Effector CD8-positive, alpha-beta T cell (primary cell): ENCODE measurements at regions not wholly inside any gene's neighbourhood (a gene's known extent, or its start where the extent isn't known, plus 50 kb on each side); places are given as distances from the start of the nearest gene placed in this dataset.
"Not testable (repeated sequence)": the region's sequence is repeated elsewhere in the genome, so short reads cannot be mapped to it uniquely, and the experiment has no call there.

Source experiments
- DNase-seq: peaks from one replicate; lab custom pipeline; 2025; lab: John Stamatoyannopoulos, UW

DNA sequence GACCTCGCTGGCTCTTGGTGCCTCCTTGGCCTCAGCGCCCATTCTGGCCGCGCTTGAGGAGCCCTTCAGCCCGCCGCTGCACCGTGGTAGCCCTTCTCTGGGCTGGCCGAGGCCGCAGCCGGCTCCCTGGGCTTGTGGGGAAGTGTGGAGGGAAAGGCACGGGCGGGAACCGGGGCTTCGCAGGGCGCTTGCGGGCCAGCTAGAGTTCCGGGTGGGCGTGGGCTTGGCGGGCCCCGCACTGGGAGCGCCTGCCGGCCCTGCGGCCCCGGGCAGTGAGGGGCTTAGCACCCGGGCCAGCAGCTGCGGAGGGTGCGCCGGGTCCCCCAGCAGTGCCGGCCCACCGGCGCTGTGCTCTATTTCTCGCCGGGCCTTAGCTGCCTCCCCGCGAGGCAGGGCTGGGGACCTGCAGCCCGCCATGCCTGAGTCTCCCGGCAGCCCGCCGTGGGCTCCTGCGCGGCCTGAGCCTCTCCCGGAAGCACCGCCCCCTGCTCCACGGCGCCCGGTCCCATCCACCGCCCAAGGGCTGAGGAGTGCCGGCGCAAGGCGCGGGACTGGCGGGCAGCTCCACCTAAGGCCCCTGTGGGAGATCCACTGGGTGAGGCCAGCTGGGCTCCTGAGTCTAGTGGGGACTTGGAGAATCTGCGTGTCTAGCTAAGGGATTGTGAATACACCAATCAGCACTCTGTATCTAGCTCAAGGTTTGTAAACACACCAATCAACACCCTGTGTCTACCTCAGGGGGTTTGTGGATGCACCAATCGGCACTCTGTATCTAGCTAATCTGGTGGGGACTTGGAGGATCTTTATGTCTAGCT is 141.1 kb downstream of the SLCO4C1 start:
- not testable (repeated sequence) for DNase-seq

DNA sequence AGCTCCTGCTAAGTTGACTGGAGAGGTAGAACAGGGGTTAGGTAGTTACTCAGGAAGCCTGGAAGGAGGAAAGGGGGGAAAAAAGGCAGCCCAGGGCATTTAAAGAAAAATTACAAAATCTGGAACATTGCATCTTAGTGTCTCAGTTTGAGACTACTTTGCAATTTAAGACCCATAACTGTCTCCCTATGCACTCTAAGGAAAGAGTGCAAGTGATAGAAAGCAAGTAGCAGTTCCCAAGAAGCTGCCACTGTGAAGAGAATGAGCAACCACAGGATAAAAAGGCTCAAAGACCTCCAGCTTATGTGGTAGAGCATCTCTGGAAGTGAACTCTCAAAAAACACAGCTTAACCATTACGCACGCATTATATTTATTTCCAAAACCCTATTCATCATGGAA is 141.8 kb downstream of the SLCO4C1 start:
- no peak for DNase-seq

DNA sequence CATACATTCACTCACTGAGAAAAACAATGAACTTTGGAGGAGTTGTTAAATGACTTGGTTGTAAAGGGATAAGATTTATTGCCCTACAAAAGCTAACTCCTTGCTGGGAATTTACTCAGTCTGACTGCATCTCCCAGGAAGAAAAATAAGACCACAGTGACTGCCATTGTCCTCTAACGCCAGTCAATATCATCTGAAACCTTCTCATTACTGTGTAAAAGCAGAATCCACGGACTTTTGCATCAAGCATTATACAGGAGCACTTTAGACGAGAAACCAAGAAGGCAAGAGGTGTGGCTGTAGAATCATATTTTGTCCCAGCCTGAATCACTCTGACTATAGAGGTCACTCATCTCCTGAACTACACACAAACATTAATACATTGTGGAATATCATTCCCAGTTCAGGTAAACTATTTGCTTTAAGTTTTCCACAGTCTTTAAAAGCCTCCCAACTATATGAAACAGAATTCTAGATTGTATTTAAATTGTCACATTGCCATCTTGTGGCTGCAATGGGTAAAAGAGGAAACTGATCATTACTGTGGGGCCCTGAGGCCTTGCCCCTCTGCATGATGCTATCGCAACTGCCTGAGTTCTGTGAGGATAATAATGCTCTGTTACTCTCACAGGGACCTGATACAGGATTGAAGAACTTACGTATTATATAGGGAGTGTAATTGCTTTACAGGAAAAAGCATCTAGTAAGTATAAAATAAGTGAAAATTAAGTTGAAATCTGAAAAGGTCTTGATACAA is 142.9 kb downstream of the SLCO4C1 start:
- DNase-seq = no peak

DNA sequence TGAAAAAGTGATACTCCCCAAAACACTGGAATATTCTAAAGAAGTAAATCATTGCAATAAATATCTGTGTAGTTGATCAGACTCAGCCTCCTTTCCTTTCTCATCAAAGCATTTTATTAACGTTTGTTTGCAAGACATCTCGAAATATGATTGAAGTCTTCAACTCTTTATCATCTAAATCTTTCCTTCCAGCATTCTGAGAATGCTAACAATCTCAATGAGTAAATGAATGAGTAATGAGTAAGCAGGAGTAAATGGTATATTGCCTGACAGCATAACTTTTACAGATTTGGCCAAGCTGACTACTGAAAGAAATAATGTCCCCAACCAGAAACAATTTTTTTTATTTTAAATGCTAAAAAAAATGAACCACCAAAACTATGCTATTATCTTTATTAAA is 157.1 kb downstream of the SLCO4C1 start:
- no peak for DNase-seq

DNA sequence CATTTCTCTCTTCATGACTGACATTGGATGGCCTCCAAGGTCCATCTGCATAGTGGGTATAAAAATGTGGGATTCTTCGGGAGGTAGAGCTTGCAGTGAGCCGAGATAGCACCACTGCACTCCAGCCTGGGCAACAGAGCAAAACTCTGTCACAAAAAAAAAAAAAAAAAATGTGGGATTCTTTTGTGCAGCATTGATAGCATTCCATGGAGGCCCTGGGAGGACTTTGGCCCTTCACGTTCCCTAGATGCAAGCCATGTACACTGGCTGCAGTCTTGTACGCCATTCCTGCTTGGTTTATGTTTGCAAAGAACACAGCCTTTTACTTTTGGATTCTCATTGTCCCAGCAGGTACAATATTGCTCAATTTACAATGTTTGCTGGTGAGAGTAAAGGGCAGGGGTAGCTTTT is 157.8 kb downstream of the SLCO4C1 start:
- no peak for DNase-seq

DNA sequence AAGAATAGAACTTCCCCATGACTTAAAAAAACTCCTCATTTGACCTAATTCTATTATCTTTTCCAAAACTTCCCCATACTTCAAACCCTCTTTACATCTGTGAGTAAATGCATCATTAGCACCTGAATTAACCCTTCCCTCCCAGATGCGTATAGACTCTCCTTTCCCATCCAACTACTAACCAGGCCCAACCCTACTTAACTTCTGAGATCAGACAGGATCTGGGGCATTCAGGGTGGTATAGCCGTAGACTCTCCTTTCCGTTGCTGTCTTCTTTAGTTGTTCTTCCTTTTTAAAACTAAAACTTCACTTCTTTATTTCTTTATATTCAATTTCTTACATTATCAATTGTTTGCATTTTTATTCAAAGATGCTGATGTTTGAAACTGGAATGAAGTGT is 165.2 kb downstream of the SLCO4C1 start:
- DNase-seq = no peak

DNA sequence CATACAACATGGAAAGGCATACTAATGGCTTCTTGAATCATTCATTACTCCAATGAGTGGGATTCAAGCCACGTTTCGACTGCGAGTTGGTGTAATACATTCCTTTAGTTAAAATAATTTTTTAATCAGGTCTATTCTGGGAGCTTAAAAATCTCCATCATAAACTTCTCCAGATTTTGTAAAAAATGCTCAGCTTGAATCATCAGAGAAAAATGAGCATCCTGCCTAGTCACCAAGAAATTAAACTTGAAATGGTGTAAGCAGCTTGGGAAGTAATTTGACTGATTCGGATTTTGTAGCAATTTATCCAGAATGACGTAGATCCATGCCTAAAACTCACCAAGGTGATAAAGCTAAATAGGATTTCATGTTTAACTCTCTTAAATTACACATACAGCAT is 165.7 kb downstream of the SLCO4C1 start:
- no peak for DNase-seq

DNA sequence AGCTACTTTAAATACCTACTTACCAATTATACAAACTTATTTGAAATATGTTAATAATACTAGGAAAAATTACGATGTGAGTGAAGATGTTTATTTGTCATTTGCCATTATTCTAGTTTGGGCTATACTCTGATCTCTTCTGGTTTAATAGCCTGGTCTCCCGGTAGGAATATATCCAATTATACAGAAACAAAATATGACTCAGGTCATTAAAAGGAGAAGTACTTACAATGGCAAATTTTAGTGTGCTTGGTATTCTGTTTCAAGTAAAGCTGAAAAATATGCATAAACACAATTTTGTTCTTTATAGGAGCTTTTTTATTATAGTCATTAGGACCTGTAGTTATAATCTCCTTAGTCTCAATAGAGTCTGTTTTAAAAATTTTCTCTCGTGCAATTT is 176.8 kb downstream of the SLCO4C1 start:
- no peak for DNase-seq

DNA sequence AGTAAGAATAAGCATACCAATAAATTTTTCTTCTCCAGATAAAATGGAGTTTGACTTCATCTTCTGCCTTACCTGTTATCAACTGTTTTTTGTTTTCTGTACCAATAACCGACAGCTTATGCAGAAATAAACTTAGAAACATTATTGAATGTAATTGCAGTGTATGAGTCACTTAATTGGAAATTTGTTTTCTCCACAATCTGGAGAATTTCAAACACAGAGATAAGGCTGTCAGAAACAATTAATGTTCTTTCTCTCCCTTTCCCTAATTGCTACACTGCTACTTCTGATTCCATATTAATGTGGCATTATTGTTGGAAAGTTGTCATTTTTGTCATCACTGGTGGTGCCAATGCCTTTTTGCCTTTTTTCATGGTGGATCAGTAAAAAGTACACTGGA is 180.3 kb downstream of the SLCO4C1 start:
- DNase-seq = no peak

DNA sequence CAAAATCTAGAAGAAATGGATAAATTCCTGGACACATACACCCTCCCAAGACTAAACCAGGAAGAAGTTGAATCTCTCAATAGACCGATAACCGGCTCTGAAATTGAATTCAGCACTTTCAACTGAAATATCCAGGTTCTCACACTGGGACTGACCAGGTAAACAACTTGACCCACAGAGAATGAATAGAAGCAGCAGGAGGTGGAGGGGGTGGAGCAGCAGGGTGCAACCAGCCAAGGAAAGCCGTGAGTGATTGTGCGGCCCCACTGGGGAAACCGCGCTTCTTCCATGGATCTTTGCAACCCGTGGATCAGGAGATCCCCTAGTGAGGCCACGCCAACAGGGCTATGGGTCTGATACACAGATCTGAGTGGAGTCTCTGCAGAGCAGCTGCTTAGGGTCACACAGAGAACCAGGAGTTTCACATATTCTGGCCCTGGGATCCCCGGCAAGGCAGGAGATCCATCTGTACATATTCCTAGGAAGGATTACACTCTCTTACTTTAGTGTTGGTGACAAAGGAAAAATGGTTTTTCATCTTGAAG is 181.5 kb downstream of the SLCO4C1 start:
- DNase-seq = no peak

DNA sequence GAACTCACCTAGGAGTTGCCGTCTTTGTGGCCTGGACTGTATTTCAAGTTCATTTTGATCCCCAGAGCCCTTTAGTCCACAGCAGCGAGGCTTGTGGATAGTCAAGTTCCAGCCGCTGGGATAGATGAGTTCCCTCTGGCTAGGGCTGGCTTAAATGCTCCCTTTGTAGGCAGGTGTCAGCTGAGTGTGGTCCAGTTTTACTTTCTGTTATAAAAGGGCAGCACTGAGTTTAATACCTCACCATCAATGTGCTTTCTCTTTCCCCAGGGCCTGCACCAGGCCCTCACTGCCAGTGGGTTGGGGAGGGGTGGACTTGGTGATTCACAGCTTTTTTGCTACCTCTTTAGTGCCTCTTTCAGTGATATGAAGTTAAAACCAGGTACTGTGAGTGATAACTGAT is 188.2 kb downstream of the SLCO4C1 start:
- no peak for DNase-seq

DNA sequence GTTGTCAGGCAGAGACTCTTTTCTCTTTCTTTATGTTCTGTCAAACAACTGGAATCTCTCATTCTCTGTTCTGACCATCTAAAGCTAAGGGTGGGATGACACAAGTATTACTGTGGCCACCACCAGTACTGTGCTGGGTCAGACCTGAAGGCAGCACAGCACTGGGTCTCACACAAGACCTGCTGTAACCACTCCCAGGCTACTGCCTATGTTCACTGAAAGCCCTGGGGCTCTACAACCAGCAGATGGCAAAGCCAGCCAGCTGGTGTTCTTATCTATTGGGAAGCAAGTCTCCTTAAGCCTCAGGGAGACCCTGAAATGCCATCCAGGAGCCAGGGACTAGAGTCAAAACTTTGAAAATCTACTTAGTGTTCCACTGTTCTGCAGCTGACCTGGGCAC is 189.5 kb downstream of the SLCO4C1 start:
- no peak for DNase-seq

DNA sequence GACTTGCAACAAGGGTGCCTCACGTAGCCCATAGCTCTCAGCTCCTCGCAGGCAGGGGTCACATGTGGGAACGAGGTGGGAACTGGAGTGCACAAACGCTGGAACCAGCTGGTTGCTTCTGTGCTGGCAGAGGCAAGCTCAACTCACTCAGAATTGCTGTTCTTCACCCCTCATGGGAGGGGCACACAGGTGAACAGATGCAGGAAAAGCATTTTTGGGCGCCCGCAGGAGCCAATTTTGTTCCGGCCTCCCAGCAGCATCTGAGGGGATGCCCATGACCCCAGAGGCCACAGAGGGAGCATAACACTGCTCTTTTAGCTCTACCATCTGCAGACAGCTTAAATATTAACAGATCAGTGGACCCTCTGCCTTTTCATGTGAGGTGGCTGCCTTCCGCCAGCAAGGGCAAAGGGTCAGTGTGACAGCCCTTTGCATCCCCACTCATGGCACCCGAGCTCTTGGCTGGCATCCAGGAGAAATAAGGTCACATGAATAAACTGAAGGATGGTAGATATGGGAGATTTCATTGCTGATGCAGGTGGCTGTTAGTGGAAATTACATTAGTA is 196.2 kb downstream of the SLCO4C1 start:
- DNase-seq = no peak

DNA sequence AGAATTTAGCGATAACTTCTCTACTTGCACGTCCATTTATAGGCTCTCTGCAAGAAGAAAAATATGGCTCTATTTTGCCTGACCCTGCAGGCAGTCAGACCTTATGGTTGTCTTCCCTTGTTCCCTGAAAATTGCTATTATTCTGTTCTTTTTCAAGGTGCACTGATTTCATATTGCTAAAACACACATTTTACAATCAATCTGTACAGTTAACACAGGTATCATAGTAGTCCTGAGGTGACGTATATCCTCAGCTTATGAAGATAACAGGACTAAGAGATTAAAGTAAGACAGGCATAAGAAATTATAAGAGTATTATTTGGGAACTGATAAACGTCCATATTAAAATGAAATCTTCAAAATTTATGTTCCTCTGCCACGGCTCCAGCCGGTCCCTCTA is 197.0 kb downstream of the SLCO4C1 start:
- not testable (repeated sequence) for DNase-seq

DNA sequence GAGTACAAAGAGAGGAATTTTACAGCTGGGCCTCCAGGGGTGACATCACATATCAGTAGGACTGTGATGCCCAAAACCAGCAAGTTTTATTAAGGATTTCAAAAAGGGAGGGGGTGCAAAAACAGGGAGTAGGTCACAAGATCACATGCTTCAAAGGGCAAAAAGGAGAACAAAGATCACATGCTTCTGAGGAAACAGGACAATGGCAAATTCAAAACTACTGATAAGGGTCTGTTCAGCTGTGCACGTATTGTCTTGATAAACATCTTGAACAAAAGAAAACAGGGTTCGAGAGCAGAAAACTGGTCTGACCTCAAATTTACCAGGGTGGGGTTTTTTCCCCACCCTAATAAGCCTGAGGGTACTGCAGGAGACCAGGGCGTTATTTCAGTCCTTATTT is 197.5 kb downstream of the SLCO4C1 start:
- not testable (repeated sequence) for DNase-seq

DNA sequence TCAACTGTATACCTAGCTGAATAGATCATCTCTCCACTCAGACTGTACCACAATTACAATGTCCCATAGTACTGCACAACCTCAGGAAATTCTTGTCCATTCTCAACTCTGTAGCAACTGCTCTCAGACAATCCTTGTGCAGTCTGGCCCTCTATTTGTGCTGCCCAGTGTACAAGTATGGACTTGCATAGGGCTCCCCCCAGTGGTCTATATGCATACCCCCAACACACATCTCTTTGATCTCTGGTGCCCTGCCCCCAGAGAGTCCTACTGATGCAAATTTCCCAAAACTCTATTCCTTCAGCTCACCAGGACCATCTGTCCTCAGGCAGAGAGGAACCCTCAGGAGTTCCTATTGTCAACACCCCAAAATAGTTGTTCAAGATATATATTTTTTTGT is 205.3 kb downstream of the SLCO4C1 start:
- DNase-seq = no peak

DNA sequence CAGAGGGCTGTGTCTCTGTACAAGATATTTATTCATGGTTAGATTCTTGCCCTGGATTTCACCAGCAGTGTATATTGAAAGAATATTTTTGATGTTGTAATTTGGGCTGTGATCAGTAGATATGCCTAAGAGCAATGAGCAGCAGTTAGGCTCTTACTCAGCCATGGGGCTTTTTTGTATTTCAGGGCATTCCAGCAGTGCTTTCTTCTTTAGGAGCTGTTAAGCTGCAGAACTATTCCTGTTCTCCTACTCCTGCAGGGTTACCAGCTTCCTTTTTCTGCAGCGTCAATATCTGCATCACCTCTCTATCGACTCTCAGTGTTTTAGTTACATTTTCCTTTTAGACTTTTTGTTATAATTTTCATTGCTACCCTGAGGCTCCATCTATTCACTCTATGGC is 206.2 kb downstream of the SLCO4C1 start:
- no peak for DNase-seq

DNA sequence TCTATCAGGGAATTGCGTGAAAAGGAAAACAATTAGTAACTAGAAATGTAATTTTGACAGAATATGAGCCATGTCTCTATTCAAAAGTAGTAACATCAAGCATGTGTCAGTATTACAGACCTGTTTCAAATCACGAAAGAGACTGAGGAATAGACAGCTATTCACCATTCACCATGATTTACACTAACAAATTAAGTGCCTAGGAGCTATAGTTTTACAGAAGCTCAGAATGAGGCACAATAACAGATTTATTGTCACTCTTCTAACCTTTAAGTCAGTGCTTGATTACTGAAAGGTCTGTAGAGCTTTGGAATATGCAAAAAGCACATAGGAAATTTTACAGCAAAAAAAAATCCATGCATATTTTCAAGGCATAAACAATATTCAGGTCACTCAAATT is 208.2 kb downstream of the SLCO4C1 start:
- DNase-seq = no peak

DNA sequence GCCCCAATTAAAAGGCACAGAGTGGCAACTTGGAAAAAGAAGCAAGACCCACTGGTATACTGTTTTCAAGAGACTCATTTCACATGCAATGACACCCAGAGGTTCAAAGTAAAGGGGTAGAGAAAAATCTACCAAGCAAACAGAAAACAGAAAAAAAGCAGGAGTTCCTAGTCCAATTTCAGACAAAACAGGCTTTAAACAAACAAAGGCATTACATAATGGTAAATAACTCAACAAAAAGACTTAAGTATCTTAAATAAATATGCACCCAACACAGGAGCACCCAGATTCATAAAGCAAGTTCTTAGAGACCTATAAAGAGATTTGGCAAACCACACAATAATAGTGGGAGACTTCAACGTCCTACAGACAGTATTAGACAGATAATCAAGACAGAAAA is 215.8 kb downstream of the SLCO4C1 start:
- no peak for DNase-seq

DNA sequence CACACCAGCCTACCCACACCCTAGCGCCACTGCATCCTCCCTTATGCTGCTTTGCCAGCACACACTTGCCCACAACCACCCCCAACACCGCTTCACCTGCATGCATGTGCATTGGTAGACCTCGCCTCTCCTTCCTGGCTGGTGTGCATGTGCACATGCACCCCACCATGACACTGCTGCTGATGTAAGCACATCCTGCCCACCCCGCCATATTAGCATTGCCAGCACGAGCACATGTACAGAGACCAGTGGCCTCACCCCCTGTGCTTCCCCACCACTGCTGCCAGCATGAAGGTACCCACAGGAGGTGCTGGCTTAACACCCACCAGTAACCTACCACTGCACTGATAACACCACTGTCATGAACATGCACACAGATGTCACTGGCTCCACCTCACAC is 218.2 kb downstream of the SLCO4C1 start:
- DNase-seq = no peak

DNA sequence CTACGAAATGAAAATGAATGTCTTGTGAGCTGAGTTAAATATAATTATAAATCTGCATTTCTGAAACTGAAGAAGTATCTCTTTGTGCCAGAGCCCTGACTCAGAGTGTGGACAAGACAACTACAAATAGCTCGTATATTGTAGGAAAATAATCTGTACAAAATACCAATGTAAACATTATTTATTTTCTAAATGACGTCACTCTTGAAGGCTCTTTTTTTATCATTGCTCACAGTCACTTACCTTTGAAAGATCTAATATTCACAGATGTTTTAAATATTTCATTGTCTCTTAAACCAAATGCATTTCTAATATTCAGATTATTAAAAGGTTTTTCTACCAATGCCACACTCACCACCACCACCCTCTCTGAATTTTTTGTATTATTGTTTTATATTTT is 226.1 kb downstream of the SLCO4C1 start:
- no peak for DNase-seq

DNA sequence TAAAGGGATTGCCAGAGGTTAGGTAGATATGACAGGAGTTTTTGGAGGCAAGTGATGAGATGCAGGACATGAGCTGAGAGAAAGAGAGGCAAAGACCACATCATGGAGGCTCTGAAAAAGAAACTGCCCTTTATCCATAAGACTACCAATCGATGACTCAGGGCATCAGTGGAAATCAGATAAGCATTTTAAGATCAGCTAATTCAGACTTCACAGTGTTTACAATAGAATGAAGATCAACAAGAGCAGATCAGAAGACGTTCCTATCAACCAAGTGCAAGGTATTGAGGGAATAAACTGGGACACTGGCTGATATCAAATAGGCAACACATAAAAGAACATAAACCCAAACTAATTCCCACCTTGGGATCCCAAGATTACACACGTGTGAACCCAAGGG is 227.2 kb downstream of the SLCO4C1 start:
- DNase-seq = no peak

DNA sequence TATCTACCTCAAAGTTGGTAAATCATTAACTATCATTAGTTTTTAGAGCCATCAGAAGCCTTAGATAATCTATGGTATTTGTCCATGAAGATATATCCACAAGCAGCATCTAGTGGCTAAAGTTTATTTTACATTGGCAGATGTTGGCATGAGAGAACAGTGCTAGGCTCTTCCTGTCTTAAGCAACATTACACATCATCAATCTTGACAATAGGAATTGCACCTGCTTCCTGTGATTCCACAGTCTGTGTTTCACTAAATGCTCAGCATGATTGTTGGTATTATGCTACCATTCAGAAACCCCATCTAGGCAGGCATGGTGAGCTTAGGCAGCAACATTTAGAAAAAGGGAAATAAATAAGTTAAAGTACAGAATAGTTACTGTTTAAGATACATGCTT is 246.6 kb downstream of the SLCO4C1 start:
- DNase-seq = no peak
